ACHN (cell line): ENCODE measurements at regions not wholly inside any gene's neighbourhood (a gene's known extent, or its start where the extent isn't known, plus 50 kb on each side); places are given as distances from the start of the nearest gene placed in this dataset.

Source experiments
- DNase-seq: peaks from one replicate; pipeline ENCODE4 v3.0.0-alpha.2; 2015
- in situ Hi-C: cut with HindIII; loops from 2 replicates; pipeline ENCODE4 v1.10.0; 2017; ENCODE audit warnings: low sequenced_read_pairs, low pct_ligation_motif_present, low pct_unique_long_range_greater_than_20kb

DNA sequence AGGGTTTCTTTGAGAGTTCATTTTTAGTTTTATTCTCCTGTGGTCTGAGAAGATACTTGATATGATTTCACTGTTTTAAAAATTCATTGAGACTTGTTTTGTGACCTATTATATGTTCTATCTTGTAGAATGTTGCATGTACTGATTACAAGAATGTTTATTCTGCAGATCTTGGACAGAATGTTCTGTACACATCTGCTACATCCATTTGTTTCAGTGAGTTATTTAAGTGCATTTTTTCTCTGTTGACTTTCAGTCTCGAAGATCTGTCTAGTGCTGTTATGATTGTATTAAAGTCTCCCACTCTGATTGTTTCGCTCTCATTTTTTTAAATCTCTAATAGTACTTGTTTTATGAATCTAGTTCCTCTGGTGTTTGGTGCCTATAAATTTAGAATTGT, 1319.8 kb downstream of the TMEM121 start:
- in situ Hi-C loops, result no loop called here
- no peak for DNase-seq

DNA sequence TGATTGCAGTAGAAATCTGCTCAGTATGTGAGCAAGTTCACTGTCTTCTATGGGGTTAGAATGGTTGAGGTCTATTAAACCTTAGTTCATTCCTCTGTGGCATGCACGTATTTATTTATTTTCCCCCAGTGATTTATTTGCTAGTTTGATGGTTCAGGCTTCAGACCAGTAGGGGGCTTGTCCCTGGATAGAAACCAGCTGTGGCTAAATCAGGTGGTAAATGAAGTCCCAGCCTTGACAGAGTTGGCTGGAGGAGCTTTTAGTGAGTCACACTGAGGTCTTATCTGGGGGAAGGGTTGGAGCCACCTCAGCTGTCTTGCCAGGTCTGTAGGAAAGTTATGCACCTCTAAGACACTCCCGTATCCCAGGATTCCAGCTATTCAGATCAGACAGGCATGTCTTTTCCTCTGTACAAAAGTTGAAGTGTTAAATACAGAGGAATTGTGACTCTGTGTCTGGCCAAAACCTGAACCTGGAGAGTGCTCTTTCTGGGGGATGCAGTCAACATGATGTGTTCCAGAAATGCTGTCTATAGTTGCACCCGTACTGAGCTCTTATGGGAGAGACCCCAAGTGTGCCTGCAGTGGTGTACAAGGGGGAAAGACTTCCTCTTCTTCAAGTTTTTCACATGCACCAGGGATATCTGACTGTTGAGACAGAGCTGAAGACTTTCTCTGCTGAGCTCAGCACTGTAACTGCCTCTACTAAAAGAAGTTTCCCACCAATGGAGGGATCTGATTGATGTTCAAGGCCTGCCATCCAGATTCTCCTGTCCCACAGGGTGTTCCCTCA, 1322.1 kb downstream of the TMEM121 start:
- DNase-seq, result peak; percentile 82

GRCh38 chr14:106850913-106851825, 1324.8 kb downstream of the TMEM121 start:
- DNase-seq, result no peak

More for the DNA sequence above, 1322.1 kb downstream of the TMEM121 start:
- in situ Hi-C loops, result no loop called here

DNA sequence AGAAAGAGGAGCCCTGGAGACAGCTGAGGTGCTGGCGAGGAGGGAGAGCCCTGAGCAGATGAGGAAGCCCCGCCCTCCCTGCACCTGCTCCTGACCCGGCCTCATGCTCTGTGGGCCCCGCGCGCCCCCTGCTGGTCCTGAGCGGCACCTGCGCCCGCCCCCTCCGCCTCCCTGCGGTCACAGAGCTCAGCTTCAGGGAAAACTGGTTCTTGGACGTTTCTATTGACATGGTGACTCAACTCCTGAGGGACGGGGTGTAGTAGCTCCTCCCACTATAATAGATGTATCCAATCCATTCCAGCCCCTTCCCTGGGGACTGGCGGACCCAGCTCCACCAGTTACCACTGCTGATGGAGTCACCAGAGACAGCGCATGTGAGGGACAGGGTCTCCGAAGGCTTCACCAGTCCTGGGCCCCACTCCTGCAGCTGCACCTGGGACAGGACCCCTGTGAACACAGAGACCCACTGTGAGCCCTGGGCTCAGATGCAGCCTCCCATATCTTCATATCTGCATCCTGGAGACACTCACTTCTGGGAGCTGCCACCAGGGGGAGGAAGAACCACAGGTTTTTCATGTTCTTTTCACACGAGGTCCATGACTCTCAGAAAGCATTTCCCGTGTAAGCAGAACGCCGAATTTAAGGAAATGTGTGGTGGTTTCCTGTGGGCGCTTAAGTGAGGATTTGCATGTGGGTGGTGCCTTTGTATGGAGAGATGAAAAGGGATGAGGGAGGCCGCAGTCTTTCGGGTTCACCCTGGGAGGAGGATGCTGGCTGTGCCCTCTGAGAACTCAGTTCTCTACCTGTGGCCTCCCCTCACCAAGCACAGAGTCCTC, 1346.4 kb downstream of the TMEM121 start:
- DNase-seq, result peak; percentile 93
- in situ Hi-C loops, result no loop called here

More at GRCh38 chr14:106850913-106851825, 1324.8 kb downstream of the TMEM121 start:
- in situ Hi-C loops, result no loop called here

DNA sequence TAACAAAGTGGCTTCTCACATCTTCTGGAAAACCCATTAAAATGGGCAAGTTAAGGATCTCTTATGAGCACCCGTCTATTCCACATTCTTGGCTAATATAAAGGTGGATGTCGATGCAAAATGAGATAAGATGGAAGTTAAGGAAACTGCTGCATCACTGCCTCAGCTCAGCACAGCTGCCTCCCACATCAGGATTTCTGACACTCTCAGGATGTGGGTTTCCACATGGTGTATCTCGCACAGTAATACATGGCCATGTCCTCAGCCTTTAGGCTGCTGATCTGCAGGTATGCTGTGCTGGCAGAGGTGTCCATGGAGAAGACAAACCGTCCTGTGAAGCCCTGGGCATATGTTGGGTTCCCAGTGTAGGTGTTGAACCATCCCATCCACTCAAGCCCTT, 1348.0 kb downstream of the TMEM121 start:
- no peak for DNase-seq
- in situ Hi-C loops, result no loop called here

DNA sequence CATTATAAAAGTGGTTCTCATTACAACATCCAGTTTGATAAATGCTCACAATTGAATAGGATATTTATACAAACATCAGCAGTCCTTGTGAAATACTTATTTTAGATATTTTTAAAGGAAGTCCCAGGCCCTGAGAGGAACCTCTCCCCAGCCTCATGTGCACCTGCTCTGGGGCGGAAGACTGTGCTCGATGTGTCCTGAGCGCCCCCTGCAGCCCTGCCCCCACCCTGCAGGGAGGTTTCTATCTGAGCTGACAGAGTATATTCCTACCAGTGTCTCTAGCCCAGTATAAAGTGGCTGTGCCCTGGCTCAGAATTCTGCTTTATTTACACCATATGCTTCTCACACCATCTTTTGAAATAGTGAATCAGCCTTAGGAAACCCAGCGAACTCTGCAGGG, 1349.1 kb downstream of the TMEM121 start:
- no peak for DNase-seq
- in situ Hi-C loops, result no loop called here

- in situ Hi-C loops, result no loop called here
- no peak for DNase-seq
These were observed 1350.3 kb downstream of the TMEM121 start for GRCh38 chr14:106876711-106877110.

- DNase-seq, result no peak
- in situ Hi-C loops, result no loop called here
These were observed 1351.1 kb downstream of the TMEM121 start for GRCh38 chr14:106877517-106877916.

- peak; percentile 84 for DNase-seq
- in situ Hi-C loops, result no loop called here
These were observed 1352.9 kb downstream of the TMEM121 start for GRCh38 chr14:106879241-106879640.

DNA sequence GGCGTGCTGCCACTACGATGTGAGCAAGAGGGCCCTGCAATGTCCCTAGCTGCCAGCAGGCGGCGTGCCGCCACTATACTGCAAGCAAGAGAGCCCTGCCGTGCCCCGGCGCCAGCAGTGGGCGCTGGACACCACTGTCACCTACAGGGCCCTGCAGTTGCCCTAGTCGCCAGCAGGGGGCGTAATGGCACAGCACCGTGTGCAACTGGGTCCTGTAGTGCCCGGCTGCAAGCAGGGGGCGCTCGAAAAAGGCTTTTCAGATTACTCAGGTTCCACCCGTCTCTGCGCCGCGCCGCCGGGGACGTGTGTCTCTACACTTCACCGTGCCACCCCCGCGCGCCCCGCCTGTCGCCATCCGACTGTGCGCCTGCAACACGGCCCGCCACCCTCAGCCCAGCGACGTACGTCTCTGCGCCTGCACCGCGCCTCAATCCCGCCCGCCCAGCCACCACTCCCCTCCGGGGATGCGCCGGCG, 1356.9 kb downstream of the TMEM121 start:
- in situ Hi-C loops, result no loop called here
- no peak for DNase-seq
